ENCODE measurements at regions not wholly inside any gene's neighbourhood (a gene's known extent, or its start where the extent isn't known, plus 50 kb on each side); places are given as distances from the start of the nearest gene placed in this dataset.

DNA sequence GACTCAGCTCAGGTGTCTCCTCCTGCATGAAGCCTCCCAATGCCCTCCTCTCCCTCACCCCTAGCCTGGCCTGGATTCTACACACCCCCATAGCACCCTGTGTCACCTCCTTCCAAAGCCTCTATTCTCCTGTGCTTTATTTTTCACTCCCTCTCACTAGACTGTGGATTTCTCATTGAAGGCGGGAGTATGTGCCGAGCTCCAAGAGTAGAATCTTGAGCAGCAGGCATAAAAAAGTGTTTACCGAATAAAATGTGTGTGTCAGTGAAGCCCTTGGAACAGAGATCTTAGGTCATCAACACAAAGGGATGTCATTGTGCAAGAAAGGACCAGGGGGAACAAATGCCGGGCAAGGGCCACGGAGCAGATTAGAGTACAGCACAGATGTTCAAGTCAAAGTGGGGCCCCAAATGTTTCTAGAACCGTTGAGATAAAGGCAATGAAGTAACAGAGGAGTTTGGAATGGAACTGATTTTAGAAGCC lies 106.1 kb upstream of the TMEM170B start (continued):
- TF ChIP-seq, protein P1, sequence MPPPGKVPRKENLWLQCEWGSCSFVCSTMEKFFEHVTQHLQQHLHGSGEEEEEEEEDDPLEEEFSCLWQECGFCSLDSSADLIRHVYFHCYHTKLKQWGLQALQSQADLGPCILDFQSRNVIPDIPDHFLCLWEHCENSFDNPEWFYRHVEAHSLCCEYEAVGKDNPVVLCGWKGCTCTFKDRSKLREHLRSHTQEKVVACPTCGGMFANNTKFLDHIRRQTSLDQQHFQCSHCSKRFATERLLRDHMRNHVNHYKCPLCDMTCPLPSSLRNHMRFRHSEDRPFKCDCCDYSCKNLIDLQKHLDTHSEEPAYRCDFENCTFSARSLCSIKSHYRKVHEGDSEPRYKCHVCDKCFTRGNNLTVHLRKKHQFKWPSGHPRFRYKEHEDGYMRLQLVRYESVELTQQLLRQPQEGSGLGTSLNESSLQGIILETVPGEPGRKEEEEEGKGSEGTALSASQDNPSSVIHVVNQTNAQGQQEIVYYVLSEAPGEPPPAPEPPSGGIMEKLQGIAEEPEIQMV (CRISPR knock-in tag; IDR thresholded peaks at IDR 0.05; ENCODE audit: low read depth), result no peak
- TF ChIP-seq EEA1 (CRISPR knock-in tag; IDR thresholded peaks at IDR 0.05; ENCODE audit: borderline replicate concordance) (no peak), ZNF713 (CRISPR knock-in tag; IDR thresholded peaks at IDR 0.05) (no peak), RBAK (CRISPR knock-in tag; IDR thresholded peaks at IDR 0.05) (no peak), RARG (CRISPR knock-in tag; IDR thresholded peaks at IDR 0.05; ENCODE audit: low read depth) (no peak), U2AF1 (optimal IDR thresholded peaks at IDR 0.05; ENCODE audit: low read depth, low read length) (no peak), GABPB1 (CRISPR knock-in tag; IDR thresholded peaks at IDR 0.05) (no peak), SP5 (CRISPR knock-in tag; IDR thresholded peaks at IDR 0.05; ENCODE audit: borderline replicate concordance, low read depth) (no peak), ZNF207 (IDR thresholded peaks at IDR 0.05; ENCODE audit: borderline replicate concordance) (no peak), ZNF766 (CRISPR knock-in tag; IDR thresholded peaks at IDR 0.05; ENCODE audit: borderline replicate concordance) (no peak), SATB2 (CRISPR knock-in tag; IDR thresholded peaks at IDR 0.05) (no peak), ATF7-NPFF (CRISPR knock-in tag; IDR thresholded peaks at IDR 0.05; ENCODE audit: low read depth) (no peak), RBM39 (IDR thresholded peaks at IDR 0.05; ENCODE audit: low read depth, low read length, poor library complexity, severe bottlenecking) (no peak), RCOR2 (CRISPR knock-in tag; IDR thresholded peaks at IDR 0.05) (peak; percentile 89), TEAD3 (CRISPR knock-in tag; optimal IDR thresholded peaks at IDR 0.05; ENCODE audit: borderline replicate concordance) (peak; percentile 83), RXRA (CRISPR knock-in tag; IDR thresholded peaks at IDR 0.05) (peak; percentile 62; the same call in 1 of the 2 replicates), ZFP1 (CRISPR knock-in tag; IDR thresholded peaks at IDR 0.05) (no peak)
- TF ChIP-seq, protein P2, sequence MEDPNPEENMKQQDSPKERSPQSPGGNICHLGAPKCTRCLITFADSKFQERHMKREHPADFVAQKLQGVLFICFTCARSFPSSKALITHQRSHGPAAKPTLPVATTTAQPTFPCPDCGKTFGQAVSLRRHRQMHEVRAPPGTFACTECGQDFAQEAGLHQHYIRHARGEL (CRISPR knock-in tag; IDR thresholded peaks at IDR 0.05), result no peak
- TF ChIP-seq, protein P3, sequence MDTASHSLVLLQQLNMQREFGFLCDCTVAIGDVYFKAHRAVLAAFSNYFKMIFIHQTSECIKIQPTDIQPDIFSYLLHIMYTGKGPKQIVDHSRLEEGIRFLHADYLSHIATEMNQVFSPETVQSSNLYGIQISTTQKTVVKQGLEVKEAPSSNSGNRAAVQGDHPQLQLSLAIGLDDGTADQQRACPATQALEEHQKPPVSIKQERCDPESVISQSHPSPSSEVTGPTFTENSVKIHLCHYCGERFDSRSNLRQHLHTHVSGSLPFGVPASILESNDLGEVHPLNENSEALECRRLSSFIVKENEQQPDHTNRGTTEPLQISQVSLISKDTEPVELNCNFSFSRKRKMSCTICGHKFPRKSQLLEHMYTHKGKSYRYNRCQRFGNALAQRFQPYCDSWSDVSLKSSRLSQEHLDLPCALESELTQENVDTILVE (CRISPR knock-in tag; IDR thresholded peaks at IDR 0.05), result no peak
- TF ChIP-seq, protein P4, sequence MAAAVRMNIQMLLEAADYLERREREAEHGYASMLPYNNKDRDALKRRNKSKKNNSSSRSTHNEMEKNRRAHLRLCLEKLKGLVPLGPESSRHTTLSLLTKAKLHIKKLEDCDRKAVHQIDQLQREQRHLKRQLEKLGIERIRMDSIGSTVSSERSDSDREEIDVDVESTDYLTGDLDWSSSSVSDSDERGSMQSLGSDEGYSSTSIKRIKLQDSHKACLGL (CRISPR knock-in tag; IDR thresholded peaks at IDR 0.05), result no peak
- TF ChIP-seq, protein P5, sequence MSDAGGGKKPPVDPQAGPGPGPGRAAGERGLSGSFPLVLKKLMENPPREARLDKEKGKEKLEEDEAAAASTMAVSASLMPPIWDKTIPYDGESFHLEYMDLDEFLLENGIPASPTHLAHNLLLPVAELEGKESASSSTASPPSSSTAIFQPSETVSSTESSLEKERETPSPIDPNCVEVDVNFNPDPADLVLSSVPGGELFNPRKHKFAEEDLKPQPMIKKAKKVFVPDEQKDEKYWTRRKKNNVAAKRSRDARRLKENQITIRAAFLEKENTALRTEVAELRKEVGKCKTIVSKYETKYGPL (CRISPR knock-in tag; IDR thresholded peaks at IDR 0.05), result no peak
- TF ChIP-seq, protein P6, sequence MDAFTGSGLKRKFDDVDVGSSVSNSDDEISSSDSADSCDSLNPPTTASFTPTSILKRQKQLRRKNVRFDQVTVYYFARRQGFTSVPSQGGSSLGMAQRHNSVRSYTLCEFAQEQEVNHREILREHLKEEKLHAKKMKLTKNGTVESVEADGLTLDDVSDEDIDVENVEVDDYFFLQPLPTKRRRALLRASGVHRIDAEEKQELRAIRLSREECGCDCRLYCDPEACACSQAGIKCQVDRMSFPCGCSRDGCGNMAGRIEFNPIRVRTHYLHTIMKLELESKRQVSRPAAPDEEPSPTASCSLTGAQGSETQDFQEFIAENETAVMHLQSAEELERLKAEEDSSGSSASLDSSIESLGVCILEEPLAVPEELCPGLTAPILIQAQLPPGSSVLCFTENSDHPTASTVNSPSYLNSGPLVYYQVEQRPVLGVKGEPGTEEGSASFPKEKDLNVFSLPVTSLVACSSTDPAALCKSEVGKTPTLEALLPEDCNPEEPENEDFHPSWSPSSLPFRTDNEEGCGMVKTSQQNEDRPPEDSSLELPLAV (CRISPR knock-in tag; conservative IDR thresholded peaks at IDR 0.05; ENCODE audit: low read depth), result no peak
- TF ChIP-seq, protein P7, sequence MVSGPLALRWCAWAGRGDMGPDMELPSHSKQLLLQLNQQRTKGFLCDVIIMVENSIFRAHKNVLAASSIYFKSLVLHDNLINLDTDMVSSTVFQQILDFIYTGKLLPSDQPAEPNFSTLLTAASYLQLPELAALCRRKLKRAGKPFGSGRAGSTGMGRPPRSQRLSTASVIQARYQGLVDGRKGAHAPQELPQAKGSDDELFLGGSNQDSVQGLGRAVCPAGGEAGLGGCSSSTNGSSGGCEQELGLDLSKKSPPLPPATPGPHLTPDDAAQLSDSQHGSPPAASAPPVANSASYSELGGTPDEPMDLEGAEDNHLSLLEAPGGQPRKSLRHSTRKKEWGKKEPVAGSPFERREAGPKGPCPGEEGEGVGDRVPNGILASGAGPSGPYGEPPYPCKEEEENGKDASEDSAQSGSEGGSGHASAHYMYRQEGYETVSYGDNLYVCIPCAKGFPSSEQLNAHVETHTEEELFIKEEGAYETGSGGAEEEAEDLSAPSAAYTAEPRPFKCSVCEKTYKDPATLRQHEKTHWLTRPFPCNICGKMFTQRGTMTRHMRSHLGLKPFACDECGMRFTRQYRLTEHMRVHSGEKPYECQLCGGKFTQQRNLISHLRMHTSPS (CRISPR knock-in tag; IDR thresholded peaks at IDR 0.05; ENCODE audit: low read depth), result no peak
- TF ChIP-seq, protein P8, sequence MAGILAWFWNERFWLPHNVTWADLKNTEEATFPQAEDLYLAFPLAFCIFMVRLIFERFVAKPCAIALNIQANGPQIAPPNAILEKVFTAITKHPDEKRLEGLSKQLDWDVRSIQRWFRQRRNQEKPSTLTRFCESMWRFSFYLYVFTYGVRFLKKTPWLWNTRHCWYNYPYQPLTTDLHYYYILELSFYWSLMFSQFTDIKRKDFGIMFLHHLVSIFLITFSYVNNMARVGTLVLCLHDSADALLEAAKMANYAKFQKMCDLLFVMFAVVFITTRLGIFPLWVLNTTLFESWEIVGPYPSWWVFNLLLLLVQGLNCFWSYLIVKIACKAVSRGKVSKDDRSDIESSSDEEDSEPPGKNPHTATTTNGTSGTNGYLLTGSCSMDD (CRISPR knock-in tag; IDR thresholded peaks at IDR 0.05), result no peak

All from HepG2 (cell line).